GM12891 (cell line): ENCODE measurements at regions not wholly inside any gene's neighbourhood (a gene's known extent, or its start where the extent isn't known, plus 50 kb on each side); places are given as distances from the start of the nearest gene placed in this dataset.

ENCODE experiments used
- POLR2A ChIP-seq: IDR thresholded peaks from 2 replicates; pipeline ENCODE4 v1.6.1; 2011; ENCODE audit warnings: low read depth, low read length, control low read depth
- POLR2AphosphoS5 ChIP-seq: IDR thresholded peaks from 2 replicates; pipeline ENCODE4 v1.6.1; 2011; ENCODE audit warnings: low read depth, low read length, control low read depth
- POU2F2 ChIP-seq: IDR thresholded peaks from 2 replicates; pipeline ENCODE4 v1.6.1; 2011; ENCODE audit warnings: low read depth, mild to moderate bottlenecking, control low read depth, low read length, moderate library complexity
- SPI1 ChIP-seq: IDR thresholded peaks from 2 replicates; pipeline ENCODE4 v1.6.1; 2011; ENCODE audit warnings: low read depth, low read length, control low read depth
- TAF1 ChIP-seq: IDR thresholded peaks from 2 replicates; pipeline ENCODE4 v1.6.1; 2011; ENCODE audit warnings: low read depth, low read length, control low read depth

GRCh38 chr1:94597701-94598100 is 56.1 kb upstream of the F3 start:
- TF ChIP-seq POLR2A: no peak
- no peak for TF ChIP-seq POLR2AphosphoS5
- no peak for TF ChIP-seq TAF1
- no peak for TF ChIP-seq SPI1
- TF ChIP-seq POU2F2: no peak
